Cerebellar cortex (tissue), 1 donor: ENCODE measurements at regions not wholly inside any gene's neighbourhood (a gene's known extent, or its start where the extent isn't known, plus 50 kb on each side); places are given as distances from the start of the nearest gene placed in this dataset.

ENCODE experiments used
- DNase-seq: peaks from one replicate; pipeline ENCODE4 v3.0.0-alpha.2; 2015; ENCODE audit warnings: low spot score

- no peak for DNase-seq
Measured at GRCh38 chr6:157772820-157773219, 50.2 kb upstream of the SNX9 start.
